ENCODE measurements at regions not wholly inside any gene's neighbourhood (a gene's known extent, or its start where the extent isn't known, plus 50 kb on each side); places are given as distances from the start of the nearest gene placed in this dataset.

- no peak for TF ChIP-seq CTCF (IDR thresholded peaks at IDR 0.05; ENCODE audit: low read depth, low read length, missing control alignments)
- no peak overlapping the region for H3K4me3 ChIP-seq (ENCODE audit: low read depth, low read length)
These were observed 536.0 kb upstream of the C16orf82 start for GRCh38 chr16:26530584-26531289.

GRCh38 chr16:26531290-26531730, 535.4 kb upstream of the C16orf82 start:
- no peak for TF ChIP-seq CTCF (IDR thresholded peaks at IDR 0.05; ENCODE audit: low read depth, low read length, missing control alignments)
- no peak for DNase-seq (ENCODE audit: low read depth)
- no peak overlapping the region for H3K4me3 ChIP-seq (ENCODE audit: low read depth, low read length)

More at GRCh38 chr16:26530584-26531289, 536.0 kb upstream of the C16orf82 start:
- DNase-seq (ENCODE audit: low read depth) = no peak

- DNase-seq (ENCODE audit: low read depth) = no peak
- no peak overlapping the region for H3K4me3 ChIP-seq (ENCODE audit: low read depth, low read length)
- TF ChIP-seq CTCF (IDR thresholded peaks at IDR 0.05; ENCODE audit: low read depth, low read length, missing control alignments) = no peak
These were observed 534.3 kb upstream of the C16orf82 start for GRCh38 chr16:26532456-26532855.

GRCh38 chr16:26542198-26542597, 524.5 kb upstream of the C16orf82 start:
- no peak for DNase-seq (ENCODE audit: low read depth)
- no peak overlapping the region for H3K4me3 ChIP-seq (ENCODE audit: low read depth, low read length)
- TF ChIP-seq CTCF (IDR thresholded peaks at IDR 0.05; ENCODE audit: low read depth, low read length, missing control alignments) = no peak

GRCh38 chr16:26546573-26546972, 520.2 kb upstream of the C16orf82 start:
- TF ChIP-seq CTCF (IDR thresholded peaks at IDR 0.05; ENCODE audit: low read depth, low read length, missing control alignments) = no peak
- DNase-seq (ENCODE audit: low read depth) = no peak

GRCh38 chr16:26547681-26548080, 519.0 kb upstream of the C16orf82 start:
- TF ChIP-seq CTCF (IDR thresholded peaks at IDR 0.05; ENCODE audit: low read depth, low read length, missing control alignments) = no peak
- DNase-seq (ENCODE audit: low read depth) = no peak
- H3K4me3 ChIP-seq (ENCODE audit: low read depth, low read length) = no peak overlapping the region

More at GRCh38 chr16:26546573-26546972, 520.2 kb upstream of the C16orf82 start:
- H3K4me3 ChIP-seq (ENCODE audit: low read depth, low read length) = no peak overlapping the region

- H3K4me3 ChIP-seq (ENCODE audit: low read depth, low read length) = no peak overlapping the region
- TF ChIP-seq CTCF (IDR thresholded peaks at IDR 0.05; ENCODE audit: low read depth, low read length, missing control alignments) = no peak
- DNase-seq (ENCODE audit: low read depth) = no peak
These were observed 516.6 kb upstream of the C16orf82 start for GRCh38 chr16:26550111-26550610.

Measured in GM12864 (cell line).